SU-DHL-6 (cell line): ENCODE measurements at regions not wholly inside any gene's neighbourhood (a gene's known extent, or its start where the extent isn't known, plus 50 kb on each side); places are given as distances from the start of the nearest gene placed in this dataset.

Experiments used
- H2AFZ ChIP-seq: fragments of 200-600 bp; sonication (generic); 2 replicates; pipeline ENCODE4 v1.6.1; 2014; ENCODE audit warnings: low read depth, mild to moderate bottlenecking, moderate library complexity, mixed read lengths, antibody characterized with exemption, low read length; ENCODE audit not compliant: severe bottlenecking
- H3F3A ChIP-seq: fragments of 200-600 bp; shearing (Covaris generic); 2 replicates; pipeline ENCODE4 v1.6.0; 2016; ENCODE audit warnings: antibody characterized with exemption, mild to moderate bottlenecking; ENCODE audit not compliant: insufficient read depth
- H3K27ac ChIP-seq: fragments of 200-600 bp; sonication (generic); 2 replicates; pipeline ENCODE4 v1.5.1; 2016; ENCODE audit warnings: low read depth, mild to moderate bottlenecking, low read length, moderate library complexity, mixed read lengths
- H3K27me3 ChIP-seq: fragments of 200-600 bp; sonication (generic), shearing (Covaris generic); 2 replicates; pipeline ENCODE4 v1.6.0; 2014; ENCODE audit warnings: mild to moderate bottlenecking, low read length
- H3K36me3 ChIP-seq: fragments of 200-600 bp; sonication (generic); 2 replicates; pipeline ENCODE4 v1.6.1; 2014; ENCODE audit warnings: mild to moderate bottlenecking, low read length, mixed read lengths
- H3K4me2 ChIP-seq: fragments of 300-600, 200-600 bp; shearing (Covaris generic), sonication (generic); 2 replicates; pipeline ENCODE4 v1.6.0; 2014; ENCODE audit warnings: low read length, low read depth, mild to moderate bottlenecking; ENCODE audit not compliant: poor library complexity, severe bottlenecking
- H3K4me3 ChIP-seq: fragments of 200-600 bp; sonication (generic); 2 replicates; pipeline ENCODE4 v1.5.1; 2014; ENCODE audit warnings: antibody characterized with exemption, low read length, mild to moderate bottlenecking, mixed read lengths; ENCODE audit not compliant: insufficient read depth, poor library complexity, severe bottlenecking
- H3K79me2 ChIP-seq: fragments of 200-600 bp; sonication (generic); 2 replicates; pipeline ENCODE4 v1.6.1; 2014; ENCODE audit warnings: mild to moderate bottlenecking, low read length, moderate library complexity; ENCODE audit not compliant: insufficient read depth
- H3K9ac ChIP-seq: fragments of 200-600 bp; sonication (generic); 2 replicates; pipeline ENCODE4 v1.7.0; 2014; ENCODE audit warnings: mild to moderate bottlenecking, low read length
- H3K9me2 ChIP-seq: fragments of 200-600 bp; sonication (generic); replicated peaks from 2 replicates; pipeline ENCODE4 v1.6.1; 2014; ENCODE audit warnings: low read length; ENCODE audit not compliant: insufficient read depth
- H3K9me3 ChIP-seq: fragments of 200-600 bp; sonication (generic); 2 replicates; pipeline ENCODE4 v1.6.1; 2014; ENCODE audit warnings: low read length, mixed read lengths; ENCODE audit not compliant: insufficient read depth
- H4K20me1 ChIP-seq: fragments of 200-600 bp; sonication (generic); 2 replicates; pipeline ENCODE4 v1.6.1; 2014; ENCODE audit warnings: low read depth, mild to moderate bottlenecking, antibody characterized with exemption, low read length, moderate library complexity, mixed read lengths
- CTCF ChIP-seq: fragments of 200-600 bp; sonication (generic); IDR thresholded peaks from one replicate; pipeline ENCODE4 v1.5.1; 2017; ENCODE audit warnings: antibody characterized with exemption, mild to moderate bottlenecking, low read length, moderate library complexity; ENCODE audit not compliant: insufficient read depth, poor library complexity, severe bottlenecking
- EZH2phosphoT487 ChIP-seq: fragments of 200-600 bp; sonication (generic), shearing (Covaris generic); conservative IDR thresholded peaks from 2 replicates; pipeline ENCODE4 v1.6.1; 2018; ENCODE audit warnings: mild to moderate bottlenecking, antibody characterized with exemption, low read length, moderate library complexity, mixed read lengths

DNA sequence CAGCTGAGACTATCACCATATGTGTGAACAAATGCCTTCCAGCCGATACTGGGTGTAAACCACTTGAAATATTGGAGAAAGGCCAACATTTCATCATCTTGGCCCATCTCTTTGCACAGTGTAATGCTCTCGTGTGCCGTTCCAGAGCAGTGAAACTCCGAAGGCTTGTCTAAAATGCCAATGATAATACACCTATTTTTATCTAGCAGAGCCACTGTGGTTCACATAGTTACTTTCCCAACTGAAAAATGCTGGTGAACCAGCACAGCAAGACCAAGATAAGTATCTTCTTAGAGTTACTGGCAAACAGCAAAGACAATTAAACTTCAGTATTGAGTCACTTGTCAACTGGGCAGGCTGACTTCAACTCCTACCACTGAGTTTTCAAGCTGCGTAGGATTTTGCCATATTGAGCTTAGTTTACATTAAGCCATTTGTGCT lies 379.9 kb upstream of the ACTBL2 start:
- H3K9me3 ChIP-seq, result no peaks in the 10 kb centered on the region
- no peaks in the 10 kb centered on the region for H4K20me1 ChIP-seq
- H3K27ac ChIP-seq, result no peak overlapping the region
- H3F3A ChIP-seq, result no peaks in the 10 kb centered on the region
- H2AFZ ChIP-seq, result no peak overlapping the region
- H3K36me3 ChIP-seq, result no peaks in the 10 kb centered on the region
- no peak overlapping the region for H3K4me3 ChIP-seq
- H3K9ac ChIP-seq, result no peak overlapping the region
- TF ChIP-seq CTCF (no peak), EZH2phosphoT487 (no peak)
- no peaks in the 10 kb centered on the region for H3K27me3 ChIP-seq
- no peaks in the 10 kb centered on the region for H3K79me2 ChIP-seq
- H3K9me2 ChIP-seq, result no peaks in the 10 kb centered on the region
- no peak overlapping the region for H3K4me2 ChIP-seq

- no peak overlapping the region for H3K27ac ChIP-seq
- H3K36me3 ChIP-seq, result no peaks in the 10 kb centered on the region
- H4K20me1 ChIP-seq, result no peaks in the 10 kb centered on the region
- no peak for TF ChIP-seq EZH2phosphoT487
- TF ChIP-seq CTCF, result no peak
- no peak overlapping the region for H2AFZ ChIP-seq
- no peaks in the 10 kb centered on the region for H3F3A ChIP-seq
- no peaks in the 10 kb centered on the region for H3K27me3 ChIP-seq
- H3K9me3 ChIP-seq, result no peaks in the 10 kb centered on the region
- no peaks in the 10 kb centered on the region for H3K9me2 ChIP-seq
- no peak overlapping the region for H3K4me2 ChIP-seq
- no peaks in the 10 kb centered on the region for H3K79me2 ChIP-seq
- H3K9ac ChIP-seq, result no peak overlapping the region
- H3K4me3 ChIP-seq, result no peak overlapping the region
These were observed 377.0 kb upstream of the ACTBL2 start for GRCh38 chr5:57859626-57860025.

DNA sequence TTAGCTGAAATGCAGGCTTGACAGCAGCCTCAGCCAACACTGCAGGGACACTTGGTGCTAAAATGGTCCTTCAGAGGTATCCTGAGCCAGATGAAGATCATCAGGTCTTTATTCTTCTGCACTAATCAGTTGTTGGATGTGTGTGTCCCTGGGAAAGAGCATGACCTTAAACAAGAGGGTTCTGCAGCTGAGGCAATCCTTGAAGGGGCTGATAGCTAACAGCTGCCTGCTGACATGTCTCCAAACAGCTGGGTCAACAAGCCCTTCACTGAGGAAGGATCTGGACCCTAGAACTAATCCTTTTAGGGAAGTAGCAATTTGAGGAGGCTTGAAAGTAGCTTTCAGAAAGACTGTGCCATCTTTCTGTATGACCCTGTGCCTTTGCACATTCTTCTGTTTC lies 376.3 kb upstream of the ACTBL2 start:
- H3K9me3 ChIP-seq, result no peaks in the 10 kb centered on the region
- TF ChIP-seq EZH2phosphoT487, result no peak
- no peak for TF ChIP-seq CTCF
- H3K79me2 ChIP-seq, result no peaks in the 10 kb centered on the region
- H3K27ac ChIP-seq, result no peak overlapping the region
- H3K27me3 ChIP-seq, result no peaks in the 10 kb centered on the region
- no peaks in the 10 kb centered on the region for H3F3A ChIP-seq
- no peaks in the 10 kb centered on the region for H3K36me3 ChIP-seq
- H3K4me2 ChIP-seq, result no peak overlapping the region
- H3K9me2 ChIP-seq, result no peaks in the 10 kb centered on the region
- H2AFZ ChIP-seq, result no peak overlapping the region
- no peak overlapping the region for H3K4me3 ChIP-seq
- no peaks in the 10 kb centered on the region for H4K20me1 ChIP-seq
- no peak overlapping the region for H3K9ac ChIP-seq

- Histone ChIP-seq H3K9me3 (no peaks in the 10 kb centered on the region), H2AFZ (no peak overlapping the region), H3K4me3 (no peak overlapping the region), H3K9me2 (no peaks in the 10 kb centered on the region), H3K79me2 (no peaks in the 10 kb centered on the region), H4K20me1 (no peaks in the 10 kb centered on the region), H3K27ac (no peak overlapping the region), H3K36me3 (no peaks in the 10 kb centered on the region), H3K9ac (no peak overlapping the region), H3F3A (no peaks in the 10 kb centered on the region), H3K4me2 (no peak overlapping the region), H3K27me3 (no peaks in the 10 kb centered on the region)
- TF ChIP-seq CTCF, result no peak
- TF ChIP-seq EZH2phosphoT487, result no peak
These were observed 375.1 kb upstream of the ACTBL2 start for GRCh38 chr5:57857696-57858095.
